Right lung (tissue), 2 donors: ENCODE measurements at regions not wholly inside any gene's neighbourhood (a gene's known extent, or its start where the extent isn't known, plus 50 kb on each side); places are given as distances from the start of the nearest gene placed in this dataset.
"Not testable (repeated sequence)": the region's sequence is repeated elsewhere in the genome, so short reads cannot be mapped to it uniquely, and the experiment has no call there.

Experiments used
- DNase-seq, 2 donors: peaks; one replicate each; pipeline ENCODE4 v3.0.0-alpha.2; 2013

DNA sequence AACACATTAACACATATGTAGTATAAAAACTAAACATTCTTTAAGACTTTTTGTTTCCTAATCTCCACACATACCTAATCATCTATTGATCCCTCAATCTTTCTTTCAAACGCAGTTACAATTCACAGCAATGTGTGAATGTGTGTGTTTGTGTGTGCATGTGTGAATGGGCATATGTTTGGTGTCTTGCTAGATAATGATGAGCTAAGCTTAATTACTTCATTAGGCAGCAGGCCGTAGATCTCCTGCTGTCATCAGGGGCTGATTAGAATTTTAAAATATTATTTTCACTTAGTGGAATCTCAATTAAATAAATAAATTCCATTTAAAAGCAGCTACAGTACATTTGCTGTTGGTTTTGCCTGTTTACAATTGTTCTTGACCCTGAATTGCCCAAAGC lies 187.8 kb upstream of the LHX8 start:
- no peak for DNase-seq

DNA sequence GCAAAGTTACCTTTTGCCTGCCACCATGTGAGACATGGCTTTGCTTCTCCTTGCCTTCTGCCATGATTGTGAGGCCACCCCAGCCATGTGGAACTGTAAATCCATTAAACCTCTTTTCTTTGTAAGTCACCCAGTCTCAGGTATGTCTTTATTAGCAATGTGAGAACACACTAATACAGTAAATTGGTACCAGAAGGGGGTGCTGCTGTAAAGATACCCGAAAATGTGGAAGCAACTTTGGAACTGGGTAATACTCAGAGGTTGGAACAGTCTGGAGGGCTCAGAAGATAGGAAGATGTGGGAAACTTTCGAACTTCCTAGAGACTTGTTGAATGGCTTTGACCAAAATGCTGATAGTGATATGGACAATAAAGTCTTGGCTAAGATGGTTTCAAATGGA lies 184.8 kb upstream of the LHX8 start:
- not testable (repeated sequence) for DNase-seq

DNA sequence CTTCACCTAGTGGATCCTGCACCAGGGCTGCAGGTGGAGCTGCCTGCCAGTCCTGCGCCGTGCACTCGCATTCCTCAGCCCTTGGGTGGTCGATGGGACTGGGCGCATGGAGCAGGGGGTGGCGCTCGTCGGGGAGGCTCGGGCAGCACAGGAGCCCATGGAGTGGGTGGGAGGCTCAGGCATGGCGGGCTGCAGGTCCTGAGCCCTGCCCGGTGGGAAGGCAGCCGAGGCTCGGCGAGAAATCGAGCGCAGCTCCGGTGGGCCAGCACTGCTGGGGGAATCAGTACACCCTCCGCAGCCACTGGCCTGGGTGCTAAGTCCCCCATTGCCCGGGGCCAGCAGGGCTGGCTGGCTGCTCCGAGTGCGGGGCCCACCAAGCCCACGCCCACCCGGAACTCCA lies 182.2 kb upstream of the LHX8 start:
- DNase-seq = not testable (repeated sequence)

DNA sequence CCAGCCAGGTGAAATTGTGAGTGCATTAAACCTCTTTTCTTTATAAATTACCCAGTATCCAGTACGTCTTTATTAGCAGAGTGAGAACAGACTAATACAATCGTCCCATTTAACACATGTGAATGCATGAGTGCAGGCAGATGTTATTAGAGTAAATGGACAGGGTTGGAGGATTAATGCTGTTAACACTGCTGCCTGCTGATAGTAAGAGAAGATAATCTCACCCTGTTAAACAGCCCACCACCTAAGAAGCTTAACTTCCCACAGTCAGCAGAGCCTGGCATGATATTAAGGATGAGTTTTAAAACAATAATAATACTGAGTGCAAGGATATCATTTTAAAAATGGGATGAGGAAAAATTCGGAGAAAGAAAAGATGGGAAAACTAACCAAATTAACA lies 181.4 kb upstream of the LHX8 start:
- no peak for DNase-seq

DNA sequence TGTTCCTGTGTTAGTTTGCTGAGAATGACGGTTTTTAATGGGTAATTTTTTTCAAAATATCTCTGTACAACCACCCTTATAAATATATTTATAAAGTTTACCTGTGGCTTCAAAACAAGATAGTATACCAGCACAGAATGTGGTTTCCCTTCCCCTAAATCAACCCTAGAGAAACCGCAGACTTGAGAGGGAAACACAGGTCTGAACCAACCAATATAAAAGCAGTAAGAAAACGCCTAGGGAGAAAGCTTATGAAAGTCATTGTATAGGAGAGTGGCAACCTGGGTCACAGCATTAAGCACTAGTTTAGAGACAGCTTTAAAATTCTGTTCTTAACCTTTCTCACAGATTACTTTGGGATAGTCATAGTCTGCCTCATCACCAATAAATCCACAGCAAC lies 180.6 kb upstream of the LHX8 start:
- DNase-seq = no peak

DNA sequence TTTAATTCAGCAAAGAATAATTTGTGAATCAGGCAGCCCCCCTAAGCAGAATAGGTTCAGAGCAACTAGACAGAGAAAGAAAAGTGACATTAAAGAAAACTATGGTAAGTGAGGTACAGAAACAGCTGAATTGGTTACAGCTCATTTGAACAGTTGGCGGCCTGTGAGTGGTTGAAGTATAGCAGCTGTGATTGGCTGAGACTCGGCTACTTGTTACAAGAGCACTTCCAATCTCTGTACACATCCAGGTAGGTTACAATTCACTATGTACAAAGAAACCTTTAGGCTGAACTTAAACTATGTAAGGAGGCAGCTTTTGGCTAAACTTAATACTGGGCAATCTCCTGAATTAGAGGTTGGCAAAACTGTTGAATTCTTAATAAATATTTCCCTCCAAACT lies 171.1 kb upstream of the LHX8 start:
- DNase-seq = no peak

DNA sequence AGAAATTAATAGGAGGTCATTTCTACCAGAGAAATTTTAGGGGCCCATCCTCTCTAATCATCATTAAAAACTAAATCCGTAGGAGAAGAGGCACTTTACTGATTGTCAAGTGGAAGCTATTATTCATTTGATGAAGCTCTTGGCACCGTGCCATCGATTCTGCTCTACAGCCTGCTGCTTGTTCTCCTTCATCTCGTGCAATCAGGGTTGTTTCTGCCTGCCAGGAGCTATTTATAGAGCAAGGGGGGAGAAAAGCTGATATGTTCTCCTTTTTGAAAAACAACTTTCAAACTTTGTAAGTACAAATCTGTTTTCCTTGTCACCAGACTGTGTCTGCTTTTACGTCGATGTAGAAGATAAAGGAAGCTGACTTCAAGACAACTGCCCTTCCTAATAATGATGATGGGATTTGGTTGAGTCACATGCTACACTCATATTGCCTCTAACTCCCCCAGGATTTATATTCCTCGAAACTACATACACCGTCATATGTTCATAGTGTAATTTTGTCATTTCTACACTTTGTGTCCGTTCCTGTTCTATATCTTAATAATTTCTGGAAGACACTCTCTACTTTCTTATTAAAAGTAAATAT lies 169.6 kb upstream of the LHX8 start:
- peak in 1 of 2 donors; percentile 13 for DNase-seq

DNA sequence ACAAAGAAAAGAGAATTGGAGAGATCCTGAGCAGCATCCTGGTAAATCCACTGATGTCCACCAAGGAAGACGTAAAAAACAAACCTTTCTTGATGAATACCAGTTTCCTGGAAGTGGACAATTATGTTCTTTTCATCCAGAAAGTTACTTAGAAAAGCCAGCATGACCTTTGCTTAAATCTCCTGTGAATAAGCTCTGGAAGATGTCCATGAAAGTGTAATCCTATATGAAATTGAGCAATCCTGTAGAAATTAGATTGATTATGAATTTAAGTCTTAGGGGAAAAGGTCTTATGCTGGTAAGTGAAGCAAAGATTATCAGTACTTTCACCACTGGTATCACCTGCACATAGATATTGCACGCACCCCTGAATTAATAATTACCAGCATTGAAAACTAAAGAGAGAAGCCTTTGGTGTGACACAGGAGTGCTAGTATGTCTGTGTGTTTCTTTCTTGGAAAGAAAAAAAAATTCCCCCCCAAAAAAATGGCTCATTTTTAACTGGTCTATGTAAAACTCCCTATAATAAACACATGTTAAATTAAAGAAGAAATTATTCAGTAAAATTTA lies 164.5 kb upstream of the LHX8 start:
- no peak for DNase-seq

DNA sequence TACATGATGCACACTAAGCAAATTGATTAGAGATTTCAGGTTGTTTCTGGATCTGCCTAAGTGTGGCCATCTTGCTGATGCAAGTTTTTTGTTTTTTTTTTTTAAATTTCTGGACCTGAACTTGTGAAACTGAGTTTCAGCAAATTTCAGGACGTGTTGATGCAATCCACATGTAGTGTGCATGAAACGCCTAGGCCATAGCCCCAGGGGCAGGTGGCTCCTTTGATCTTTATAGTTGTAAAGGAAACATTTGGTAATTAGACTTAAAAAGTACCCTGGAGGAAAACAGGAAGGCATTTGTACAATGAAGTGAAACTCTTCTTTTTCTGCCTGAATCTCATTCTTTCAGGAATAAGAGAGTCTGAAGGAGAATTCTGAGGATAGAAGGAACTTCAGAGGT lies 162.2 kb upstream of the LHX8 start:
- DNase-seq = no peak

DNA sequence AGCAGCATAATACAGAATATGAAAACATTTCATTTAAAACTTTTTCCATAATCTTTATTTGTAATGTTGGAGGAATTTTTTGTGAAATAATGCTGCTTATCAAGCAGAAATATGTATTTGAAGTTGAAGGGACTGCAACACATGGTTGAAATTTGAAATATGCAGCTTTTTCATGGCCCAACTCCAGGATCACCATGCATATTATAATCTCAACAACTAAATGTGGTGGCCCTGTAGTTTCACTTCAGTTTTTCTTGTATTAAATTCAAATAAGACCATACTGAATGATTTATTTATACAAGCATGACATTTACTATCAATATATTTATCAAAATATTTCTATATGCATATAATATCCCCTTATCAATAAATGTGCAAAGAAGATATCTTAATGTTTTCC lies 157.7 kb upstream of the LHX8 start:
- DNase-seq = no peak

DNA sequence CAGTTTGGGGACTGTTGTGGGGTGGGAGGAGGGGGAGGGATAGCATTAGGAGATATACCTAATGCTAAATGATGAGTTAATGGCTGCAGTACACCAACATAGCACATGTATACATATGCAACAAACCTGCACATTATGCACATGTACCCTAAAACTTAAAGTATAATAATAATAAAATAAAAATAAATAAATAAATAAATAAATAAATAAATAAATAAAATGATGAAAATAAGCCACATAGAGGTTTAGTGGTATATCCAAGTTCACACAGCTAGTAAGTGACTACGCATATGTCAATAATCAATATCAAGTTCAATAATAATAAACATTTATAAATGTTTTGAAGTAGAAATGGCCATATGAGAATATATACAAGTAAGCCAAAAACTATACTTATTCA lies 141.7 kb upstream of the LHX8 start:
- not testable (repeated sequence) for DNase-seq

DNA sequence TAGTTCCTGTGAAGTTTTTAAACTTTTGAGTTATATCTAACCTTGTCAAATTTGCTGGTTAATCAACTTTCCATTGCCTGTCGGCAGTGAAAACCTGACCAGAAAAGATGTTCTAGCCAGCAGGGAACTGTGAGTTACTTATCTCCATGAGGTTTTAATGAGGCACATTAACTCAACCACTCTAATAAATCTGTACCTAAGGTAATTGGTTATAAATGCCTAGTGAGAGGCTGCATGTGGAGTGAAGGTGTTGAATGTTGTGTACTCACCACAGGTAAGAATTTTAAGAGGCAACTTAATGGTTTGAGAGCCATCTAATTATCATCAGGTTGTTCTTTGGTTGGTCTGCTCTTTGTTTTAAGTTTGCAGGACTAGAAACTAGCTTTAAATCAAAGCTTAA lies 138.4 kb upstream of the LHX8 start:
- DNase-seq = no peak

DNA sequence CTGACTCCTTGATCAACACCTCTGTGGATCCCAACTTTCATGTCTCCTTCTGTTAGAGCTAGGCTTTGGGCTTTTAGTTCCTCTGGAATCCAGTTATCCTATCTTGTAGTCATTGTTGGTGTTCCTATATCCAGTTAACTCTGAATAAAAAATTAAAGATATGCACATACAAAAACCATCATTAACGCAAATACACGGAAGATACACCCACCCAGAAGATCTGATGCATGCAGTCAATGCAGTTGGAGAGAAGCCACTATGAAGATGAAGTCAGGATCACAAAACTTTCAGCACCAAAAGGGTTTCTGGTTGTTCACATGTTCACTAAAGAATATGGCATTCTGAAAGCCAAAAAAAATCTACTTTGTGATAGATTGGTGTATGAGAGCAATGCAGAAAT lies 123.6 kb upstream of the LHX8 start:
- no peak for DNase-seq

DNA sequence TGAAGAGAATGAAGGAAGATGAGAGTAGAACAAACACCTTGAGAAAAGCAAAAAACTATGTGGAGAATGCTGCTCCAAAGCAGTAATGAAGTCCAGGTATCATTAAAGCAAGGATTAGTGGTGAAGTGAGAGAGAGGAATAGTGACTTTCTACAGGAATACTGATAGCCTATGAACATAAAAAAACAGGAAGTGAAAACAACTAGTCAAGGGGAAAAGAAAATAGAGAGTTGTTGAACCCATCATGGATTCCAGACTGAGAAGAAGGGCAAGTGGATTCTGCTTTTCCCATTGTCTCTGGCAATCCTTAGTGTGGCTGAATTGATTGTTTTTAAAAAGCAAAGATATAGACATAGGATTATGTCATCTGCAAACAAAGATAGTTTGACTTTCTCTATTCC lies 119.9 kb upstream of the LHX8 start:
- DNase-seq = no peak

DNA sequence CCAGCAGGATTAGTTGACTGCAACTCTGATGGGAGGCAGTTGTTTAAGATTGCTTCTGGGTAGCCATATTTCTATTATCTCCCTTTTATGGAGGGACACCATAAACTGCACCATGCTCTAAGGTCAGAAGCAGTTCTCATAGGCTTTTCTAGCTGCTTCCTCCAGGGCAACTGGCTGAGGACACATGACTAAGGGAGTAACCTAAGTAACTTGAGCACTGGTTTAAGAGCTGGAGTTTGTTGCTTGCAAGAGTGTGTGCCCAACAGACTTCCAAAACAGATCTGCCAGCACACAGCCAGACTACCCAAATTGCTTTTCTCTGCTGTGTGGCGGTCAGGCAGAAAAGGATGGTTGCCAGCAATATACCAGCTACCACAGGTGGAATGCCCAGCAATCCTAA lies 111.2 kb upstream of the LHX8 start:
- DNase-seq = no peak

DNA sequence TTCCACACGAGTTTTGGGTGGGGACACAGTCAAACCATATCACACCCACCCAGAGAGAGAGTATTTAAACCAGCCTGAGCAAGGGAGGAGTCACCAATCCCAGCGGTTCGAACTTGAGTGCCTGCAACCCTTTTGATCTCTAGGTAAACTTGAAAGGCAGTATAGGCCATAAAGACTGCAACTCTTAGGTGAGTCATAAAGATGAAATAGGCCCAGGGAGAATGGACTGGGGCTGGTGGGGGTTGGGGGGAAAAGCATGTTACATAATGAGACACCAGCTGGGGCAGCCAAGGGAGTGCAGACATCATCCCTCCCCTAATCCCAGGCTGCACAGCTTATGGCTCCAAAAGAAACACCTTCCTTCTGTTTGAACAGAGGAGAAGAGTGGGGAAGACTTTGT lies 99.8 kb upstream of the LHX8 start:
- DNase-seq = no peak

DNA sequence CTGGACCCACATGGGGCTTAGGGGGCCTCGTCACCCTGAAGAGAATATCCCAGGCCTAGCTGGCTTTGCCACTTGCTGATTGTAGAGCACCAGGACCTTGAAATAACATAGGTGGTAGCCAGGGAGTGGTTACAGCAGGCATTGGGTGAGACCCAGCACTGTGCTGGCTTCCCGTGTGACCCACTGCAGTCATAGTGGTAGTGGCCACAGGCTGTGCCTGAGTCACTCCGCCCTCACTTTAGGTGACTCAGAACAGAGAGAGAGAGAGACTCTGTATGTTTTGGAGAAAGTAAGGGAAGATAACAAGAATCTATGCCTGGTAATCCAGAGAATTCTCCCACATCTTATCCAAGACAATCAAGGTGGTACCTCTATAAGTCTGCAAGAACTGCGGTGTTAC lies 98.7 kb upstream of the LHX8 start:
- no peak for DNase-seq

DNA sequence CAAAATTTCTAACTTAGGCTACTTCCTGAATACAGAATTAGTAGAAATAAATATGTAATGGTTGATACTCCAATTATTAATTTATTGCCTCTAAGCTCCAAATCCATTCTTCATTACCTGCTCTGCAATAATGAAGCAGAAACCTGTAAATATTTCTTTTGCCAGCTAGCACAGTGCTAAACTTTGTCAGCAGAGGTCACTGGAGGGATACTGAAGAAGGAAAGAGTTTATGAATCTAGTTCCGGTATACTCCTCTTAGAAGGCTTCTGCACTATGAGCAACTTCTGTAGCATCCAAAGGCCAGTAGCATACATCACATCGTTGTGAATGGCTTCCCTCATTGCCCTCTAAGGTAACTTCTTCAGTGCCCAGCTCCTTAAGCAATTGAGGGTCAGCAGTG lies 81.0 kb upstream of the LHX8 start:
- DNase-seq = no peak

DNA sequence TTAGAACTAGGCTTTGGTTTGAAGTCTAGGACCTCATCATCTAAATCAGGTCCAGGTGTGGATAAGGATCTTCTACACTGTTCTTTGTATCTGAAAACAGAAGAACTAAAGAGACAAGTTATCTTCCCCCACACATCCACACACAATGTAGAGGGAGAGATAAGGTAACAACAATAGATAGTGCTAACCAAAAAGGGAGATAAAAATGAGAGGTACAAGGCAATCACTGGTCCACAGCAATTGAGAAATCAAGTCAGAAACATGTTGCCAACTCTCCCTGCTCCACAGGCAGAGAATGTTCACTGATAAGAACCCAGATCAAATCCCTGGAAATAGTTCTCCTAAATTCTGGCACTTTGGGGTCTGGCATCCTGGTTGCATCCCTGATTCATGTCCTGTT lies 75.8 kb upstream of the LHX8 start:
- no peak for DNase-seq

DNA sequence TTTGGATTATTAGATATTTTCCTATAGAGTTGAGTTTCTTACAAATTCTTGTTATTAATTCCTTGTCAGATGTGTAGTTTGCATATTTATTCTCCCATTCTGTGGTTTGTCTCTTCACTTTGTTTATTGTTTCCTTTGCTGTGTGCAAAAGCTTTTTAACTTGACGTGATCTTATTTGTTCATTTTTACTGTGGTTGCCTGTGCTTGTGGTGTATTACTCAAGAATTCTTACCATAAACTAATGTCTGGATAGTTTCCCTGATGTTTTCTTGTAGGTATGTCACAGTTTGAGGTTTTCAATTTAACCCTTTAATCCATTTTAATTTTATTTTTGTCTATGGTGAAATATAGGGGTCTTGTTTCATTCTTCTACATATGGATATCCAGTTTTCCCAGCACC lies 72.1 kb upstream of the LHX8 start:
- no peak for DNase-seq

DNA sequence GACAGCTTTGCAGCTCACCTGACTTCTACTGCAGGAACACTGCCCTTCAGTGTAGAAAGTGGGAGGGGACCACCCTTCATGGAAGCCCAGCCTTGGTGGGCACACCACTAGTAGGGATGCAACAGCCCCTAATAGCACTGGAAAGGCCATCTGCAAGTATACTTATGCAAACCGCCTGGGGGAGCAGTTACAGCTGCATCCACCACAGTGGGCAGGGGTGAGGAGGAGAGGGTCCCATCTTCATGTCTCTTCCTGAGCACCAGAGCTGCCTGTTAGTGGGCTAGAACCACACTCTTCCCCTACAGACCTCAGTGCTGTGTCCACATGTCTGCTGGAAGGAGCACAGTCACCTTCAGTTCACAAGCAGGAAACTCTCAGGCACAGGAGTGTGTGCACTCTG lies 66.2 kb upstream of the LHX8 start:
- DNase-seq = no peak

DNA sequence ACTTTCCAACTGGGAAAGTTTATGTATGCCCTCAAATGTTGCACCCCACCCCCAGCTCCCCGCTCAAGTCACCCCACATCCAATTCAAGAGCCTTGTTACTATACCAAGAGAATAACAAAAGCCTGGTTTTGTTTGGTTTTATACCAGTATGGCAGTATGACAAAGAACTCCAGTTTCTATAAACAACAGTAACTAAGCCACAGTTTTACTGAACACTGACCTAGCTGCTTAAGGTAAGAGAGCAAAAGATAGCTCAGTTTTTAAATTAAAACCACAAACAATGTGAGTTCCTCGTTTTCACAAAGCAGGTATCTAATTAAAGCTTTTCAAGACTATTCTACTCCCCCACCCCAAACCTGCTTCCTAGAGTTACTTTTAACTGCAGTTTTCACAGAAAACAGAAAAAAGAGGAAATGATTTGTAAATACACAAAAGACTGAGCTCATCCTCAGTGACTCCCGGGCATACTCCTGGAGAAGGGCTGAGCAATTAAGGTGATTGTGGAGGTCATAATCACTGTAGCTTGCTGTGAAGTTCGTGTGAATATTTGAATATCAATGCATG lies 59.3 kb upstream of the LHX8 start:
- DNase-seq = no peak

DNA sequence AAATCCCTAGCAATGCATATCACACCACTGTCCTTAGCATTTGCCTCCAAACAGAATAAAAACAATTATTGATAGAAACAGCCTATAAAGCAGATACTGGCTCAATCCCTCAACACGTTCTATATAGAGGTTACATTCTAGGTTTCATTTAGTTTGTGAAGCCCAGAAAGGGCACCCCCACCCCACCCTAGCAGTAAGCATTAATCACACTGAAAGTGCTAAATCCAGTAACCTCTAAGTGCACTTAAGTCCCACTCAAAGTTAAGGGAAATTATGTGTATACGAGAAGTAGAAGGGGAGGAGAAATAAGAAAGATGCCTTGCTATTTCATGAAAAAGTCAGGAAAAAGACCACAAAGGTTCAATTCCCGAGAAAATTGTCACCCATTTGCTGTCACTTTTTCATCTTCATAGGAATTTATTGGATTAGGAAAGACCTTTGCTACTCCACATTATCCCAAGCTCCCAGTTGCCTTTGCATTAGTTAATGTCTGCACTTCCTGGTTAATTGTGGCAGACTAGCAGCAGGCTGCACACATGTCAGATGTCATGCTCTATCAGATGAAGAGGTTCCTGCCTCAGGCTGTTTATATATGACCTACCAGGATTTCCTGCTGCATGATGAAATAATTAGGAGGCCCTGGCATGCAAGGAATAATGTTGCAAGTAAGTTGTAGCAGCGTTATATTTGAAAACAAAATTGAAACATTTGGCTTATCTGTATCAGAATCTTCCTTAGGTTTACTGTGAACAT lies 54.5 kb upstream of the LHX8 start:
- DNase-seq = no peak
